ENCODE measurements at regions not wholly inside any gene's neighbourhood (a gene's known extent, or its start where the extent isn't known, plus 50 kb on each side); places are given as distances from the start of the nearest gene placed in this dataset.

GRCh38 chr9:19985081-19985480 is 196.2 kb upstream of the SLC24A2 start:
- Mint-ChIP-seq H3K4me3 (ENCODE audit: unreplicated experiment) (no peak overlapping the region), H3K9me3 (ENCODE audit: unreplicated experiment) (peaks cover 3% of the 10 kb centered on the region), H3K36me3 (ENCODE audit: unreplicated experiment) (no peaks in the 10 kb centered on the region), H3K27ac (ENCODE audit: unreplicated experiment) (no peak overlapping the region), H3K27me3 (ENCODE audit: unreplicated experiment) (no peaks in the 10 kb centered on the region), H3K4me1 (ENCODE audit: unreplicated experiment) (no peaks in the 10 kb centered on the region)
- TF ChIP-seq CTCF (IDR thresholded peaks at IDR 0.05) = no peak
- no peak for DNase-seq (ENCODE audit: extremely low spot score, unreplicated experiment)

- TF ChIP-seq CTCF (IDR thresholded peaks at IDR 0.05) = no peak
- DNase-seq (ENCODE audit: extremely low spot score, unreplicated experiment) = no peak
- no peaks in the 10 kb centered on the region for H3K27me3 Mint-ChIP-seq (ENCODE audit: unreplicated experiment)
- H3K4me3 Mint-ChIP-seq (ENCODE audit: unreplicated experiment) = no peak overlapping the region
- no peaks in the 10 kb centered on the region for H3K36me3 Mint-ChIP-seq (ENCODE audit: unreplicated experiment)
- no peaks in the 10 kb centered on the region for H3K9me3 Mint-ChIP-seq (ENCODE audit: unreplicated experiment)
- no peak overlapping the region for H3K27ac Mint-ChIP-seq (ENCODE audit: unreplicated experiment)
- H3K4me1 Mint-ChIP-seq (ENCODE audit: unreplicated experiment) = no peaks in the 10 kb centered on the region
Observed at GRCh38 chr9:19976226-19976625, 187.4 kb upstream of the SLC24A2 start.

- Mint-ChIP-seq H3K27me3 (ENCODE audit: unreplicated experiment) (no peaks in the 10 kb centered on the region), H3K36me3 (ENCODE audit: unreplicated experiment) (no peaks in the 10 kb centered on the region), H3K9me3 (ENCODE audit: unreplicated experiment) (no peaks in the 10 kb centered on the region), H3K27ac (ENCODE audit: unreplicated experiment) (no peak overlapping the region), H3K4me3 (ENCODE audit: unreplicated experiment) (no peak overlapping the region), H3K4me1 (ENCODE audit: unreplicated experiment) (no peaks in the 10 kb centered on the region)
- no peak for TF ChIP-seq CTCF (IDR thresholded peaks at IDR 0.05)
- no peak for DNase-seq (ENCODE audit: extremely low spot score, unreplicated experiment)
Observed at GRCh38 chr9:19975499-19975898, 186.7 kb upstream of the SLC24A2 start.

GRCh38 chr9:19969721-19970120 is 180.9 kb upstream of the SLC24A2 start:
- no peak overlapping the region for H3K4me3 Mint-ChIP-seq (ENCODE audit: unreplicated experiment)
- H3K27me3 Mint-ChIP-seq (ENCODE audit: unreplicated experiment) = peaks cover 5% of the 10 kb centered on the region
- H3K27ac Mint-ChIP-seq (ENCODE audit: unreplicated experiment) = no peak overlapping the region
- H3K36me3 Mint-ChIP-seq (ENCODE audit: unreplicated experiment) = no peaks in the 10 kb centered on the region
- no peaks in the 10 kb centered on the region for H3K9me3 Mint-ChIP-seq (ENCODE audit: unreplicated experiment)
- no peak for TF ChIP-seq CTCF (IDR thresholded peaks at IDR 0.05)
- DNase-seq (ENCODE audit: extremely low spot score, unreplicated experiment) = no peak
- peaks cover 13% of the 10 kb centered on the region for H3K4me1 Mint-ChIP-seq (ENCODE audit: unreplicated experiment)

- H3K36me3 Mint-ChIP-seq (ENCODE audit: unreplicated experiment) = no peaks in the 10 kb centered on the region
- H3K27ac Mint-ChIP-seq (ENCODE audit: unreplicated experiment) = no peak overlapping the region
- TF ChIP-seq CTCF (IDR thresholded peaks at IDR 0.05) = no peak
- DNase-seq (ENCODE audit: extremely low spot score, unreplicated experiment) = no peak
- H3K4me3 Mint-ChIP-seq (ENCODE audit: unreplicated experiment) = no peak overlapping the region
- peaks cover 13% of the 10 kb centered on the region for H3K4me1 Mint-ChIP-seq (ENCODE audit: unreplicated experiment)
- peaks cover 5% of the 10 kb centered on the region for H3K27me3 Mint-ChIP-seq (ENCODE audit: unreplicated experiment)
- no peaks in the 10 kb centered on the region for H3K9me3 Mint-ChIP-seq (ENCODE audit: unreplicated experiment)
Observed at GRCh38 chr9:19967888-19968459, 179.1 kb upstream of the SLC24A2 start.
